ENCODE measurements at regions not wholly inside any gene's neighbourhood (a gene's known extent, or its start where the extent isn't known, plus 50 kb on each side); places are given as distances from the start of the nearest gene placed in this dataset.

GRCh38 chr6:40798069-40798770 is 211.1 kb upstream of the LRFN2 start:
- no peak for DNase-seq (ENCODE audit: low read depth)

GRCh38 chr6:40796260-40797221 is 209.4 kb upstream of the LRFN2 start:
- no peak for DNase-seq (ENCODE audit: low read depth)

GRCh38 chr6:40794586-40794985 is 207.4 kb upstream of the LRFN2 start:
- no peak for DNase-seq (ENCODE audit: low read depth)

GRCh38 chr6:40792183-40792582 is 205.0 kb upstream of the LRFN2 start:
- no peak for DNase-seq (ENCODE audit: low read depth)

- no peak for DNase-seq (ENCODE audit: low read depth)
Measured at GRCh38 chr6:40791004-40791403, 203.8 kb upstream of the LRFN2 start.

- no peak for DNase-seq (ENCODE audit: low read depth)
Measured at GRCh38 chr6:40788661-40789655, 201.8 kb upstream of the LRFN2 start.

- no peak for DNase-seq (ENCODE audit: low read depth)
Measured at GRCh38 chr6:40782355-40782754, 195.2 kb upstream of the LRFN2 start.

- DNase-seq (ENCODE audit: low read depth) = no peak
Measured at GRCh38 chr6:40780637-40781036, 193.5 kb upstream of the LRFN2 start.

GRCh38 chr6:40779409-40779808 is 192.2 kb upstream of the LRFN2 start:
- DNase-seq (ENCODE audit: low read depth) = no peak

- DNase-seq (ENCODE audit: low read depth) = no peak
Measured at GRCh38 chr6:40778918-40779317, 191.8 kb upstream of the LRFN2 start.

GRCh38 chr6:40778196-40778595 is 191.0 kb upstream of the LRFN2 start:
- DNase-seq (ENCODE audit: low read depth) = no peak

GRCh38 chr6:40774932-40775331 is 187.8 kb upstream of the LRFN2 start:
- DNase-seq (ENCODE audit: low read depth) = no peak

- no peak for DNase-seq (ENCODE audit: low read depth)
Measured at GRCh38 chr6:40770794-40771193, 183.6 kb upstream of the LRFN2 start.

- no peak for DNase-seq (ENCODE audit: low read depth)
Measured at GRCh38 chr6:40764726-40765125, 177.6 kb upstream of the LRFN2 start.

GRCh38 chr6:40762981-40763380 is 175.8 kb upstream of the LRFN2 start:
- no peak for DNase-seq (ENCODE audit: low read depth)

- no peak for DNase-seq (ENCODE audit: low read depth)
Measured at GRCh38 chr6:40760887-40761286, 173.7 kb upstream of the LRFN2 start.

- DNase-seq (ENCODE audit: low read depth) = no peak
Measured at GRCh38 chr6:40759838-40760237, 172.7 kb upstream of the LRFN2 start.

GRCh38 chr6:40759264-40759663 is 172.1 kb upstream of the LRFN2 start:
- no peak for DNase-seq (ENCODE audit: low read depth)

GRCh38 chr6:40755749-40756452 is 168.7 kb upstream of the LRFN2 start:
- no peak for DNase-seq (ENCODE audit: low read depth)

- DNase-seq (ENCODE audit: low read depth) = no peak
Measured at GRCh38 chr6:40755046-40755681, 168.0 kb upstream of the LRFN2 start.

All from forelimb muscle (tissue), 1 donor.